DOHH2 (cell line): ENCODE measurements at regions not wholly inside any gene's neighbourhood (a gene's known extent, or its start where the extent isn't known, plus 50 kb on each side); places are given as distances from the start of the nearest gene placed in this dataset.

Experiments
- H3F3A ChIP-seq: fragments of 200-600 bp; sonication (generic), shearing (Covaris generic); 2 replicates; pipeline ENCODE4 v1.6.0; 2016; ENCODE audit warnings: antibody characterized with exemption, mild to moderate bottlenecking; ENCODE audit not compliant: control insufficient read depth, insufficient read depth
- H3K27ac ChIP-seq: fragments of 200-600 bp; sonication (generic); 2 replicates; pipeline ENCODE4 v1.5.1; 2014; ENCODE audit warnings: low read depth, mild to moderate bottlenecking, low read length, moderate library complexity
- H3K27me3 ChIP-seq: fragments of 200-600 bp; sonication (generic); 2 replicates; pipeline ENCODE4 v1.6.1; 2014; ENCODE audit warnings: mild to moderate bottlenecking, low read length, mixed read lengths; ENCODE audit not compliant: control insufficient read depth
- H3K36me3 ChIP-seq: fragments of 200-600 bp; sonication (generic); 2 replicates; pipeline ENCODE4 v1.6.1; 2014; ENCODE audit warnings: mild to moderate bottlenecking, low read length, moderate library complexity, mixed read lengths; ENCODE audit not compliant: control insufficient read depth
- H3K4me1 ChIP-seq: fragments of 200-600 bp; sonication (generic); 2 replicates; pipeline ENCODE4 v1.6.1; 2014; ENCODE audit warnings: mild to moderate bottlenecking, low read length, mixed read lengths; ENCODE audit not compliant: control insufficient read depth
- H3K4me2 ChIP-seq: fragments of 200-600 bp; sonication (generic); 2 replicates; pipeline ENCODE4 v1.6.0; 2014; ENCODE audit warnings: mild to moderate bottlenecking, low read length, moderate library complexity
- H3K4me3 ChIP-seq: fragments of 200-600 bp; sonication (generic); 2 replicates; pipeline ENCODE4 v1.5.1; 2014; ENCODE audit warnings: mild to moderate bottlenecking, low read length, mixed read lengths
- H3K79me2 ChIP-seq: fragments of 200-600 bp; sonication (generic); 2 replicates; pipeline ENCODE4 v1.6.1; 2014; ENCODE audit warnings: mild to moderate bottlenecking, low read length, mixed read lengths; ENCODE audit not compliant: control insufficient read depth
- H3K9me2 ChIP-seq: fragments of 200-600 bp; sonication (generic); replicated peaks from 2 replicates; pipeline ENCODE4 v1.6.1; 2014; ENCODE audit warnings: mild to moderate bottlenecking, low read length, mixed read lengths; ENCODE audit not compliant: control insufficient read depth
- H3K9me3 ChIP-seq: fragments of 200-600 bp; sonication (generic); 2 replicates; pipeline ENCODE4 v1.6.1; 2014; ENCODE audit warnings: antibody characterized with exemption, low read length, mixed read lengths; ENCODE audit not compliant: control insufficient read depth, insufficient read depth
- H4K20me1 ChIP-seq: fragments of 200-600 bp; sonication (generic); 2 replicates; pipeline ENCODE4 v1.6.0; 2014; ENCODE audit warnings: low read depth, mild to moderate bottlenecking, antibody characterized with exemption, low read length, moderate library complexity; ENCODE audit not compliant: control insufficient read depth, insufficient read depth
- EZH2phosphoT487 ChIP-seq: fragments of 200-600 bp; sonication (generic); IDR thresholded peaks from 2 replicates; pipeline ENCODE4 v1.6.1; 2017; ENCODE audit warnings: borderline replicate concordance, mild to moderate bottlenecking, antibody characterized with exemption, low read length, moderate library complexity, mixed read lengths
- TF ChIP-seq, protein P1 (sequence below): fragments of 200-600 bp; sonication (generic); IDR thresholded peaks from one replicate; pipeline ENCODE4 v1.5.1; 2014; ENCODE audit warnings: antibody characterized with exemption, mild to moderate bottlenecking, low read depth, low read length; ENCODE audit not compliant: poor library complexity, severe bottlenecking

DNA sequence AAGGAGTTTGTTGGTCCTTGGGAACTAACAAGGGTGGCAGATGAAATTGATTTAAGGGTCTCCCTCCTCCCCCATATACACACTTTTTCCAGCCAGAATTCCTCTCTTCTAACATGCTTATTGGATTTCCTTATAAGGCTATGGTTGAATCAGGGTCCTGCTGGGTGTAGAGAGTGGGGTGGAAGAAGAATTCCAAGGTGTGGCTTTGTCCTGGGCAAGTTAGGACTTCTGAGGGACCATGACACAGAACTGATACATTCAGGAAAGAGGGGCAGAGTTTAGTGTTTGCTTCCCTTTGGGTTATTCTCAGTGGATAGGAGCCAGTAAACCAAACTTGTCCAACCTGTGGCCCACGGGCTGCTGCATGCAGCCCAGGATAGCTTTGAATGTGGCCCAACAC, 116.5 kb downstream of the SNX18 start:
- no peak overlapping the region for H3K4me3 ChIP-seq
- no peaks in the 10 kb centered on the region for H3K9me2 ChIP-seq
- no peaks in the 10 kb centered on the region for H3K79me2 ChIP-seq
- H3K27ac ChIP-seq = no peak overlapping the region
- no peaks in the 10 kb centered on the region for H4K20me1 ChIP-seq
- H3K36me3 ChIP-seq = no peaks in the 10 kb centered on the region
- no peaks in the 10 kb centered on the region for H3F3A ChIP-seq
- H3K4me1 ChIP-seq = no peaks in the 10 kb centered on the region
- no peak overlapping the region for H3K4me2 ChIP-seq
- TF ChIP-seq EZH2phosphoT487 = no peak
- TF ChIP-seq, protein P1, sequence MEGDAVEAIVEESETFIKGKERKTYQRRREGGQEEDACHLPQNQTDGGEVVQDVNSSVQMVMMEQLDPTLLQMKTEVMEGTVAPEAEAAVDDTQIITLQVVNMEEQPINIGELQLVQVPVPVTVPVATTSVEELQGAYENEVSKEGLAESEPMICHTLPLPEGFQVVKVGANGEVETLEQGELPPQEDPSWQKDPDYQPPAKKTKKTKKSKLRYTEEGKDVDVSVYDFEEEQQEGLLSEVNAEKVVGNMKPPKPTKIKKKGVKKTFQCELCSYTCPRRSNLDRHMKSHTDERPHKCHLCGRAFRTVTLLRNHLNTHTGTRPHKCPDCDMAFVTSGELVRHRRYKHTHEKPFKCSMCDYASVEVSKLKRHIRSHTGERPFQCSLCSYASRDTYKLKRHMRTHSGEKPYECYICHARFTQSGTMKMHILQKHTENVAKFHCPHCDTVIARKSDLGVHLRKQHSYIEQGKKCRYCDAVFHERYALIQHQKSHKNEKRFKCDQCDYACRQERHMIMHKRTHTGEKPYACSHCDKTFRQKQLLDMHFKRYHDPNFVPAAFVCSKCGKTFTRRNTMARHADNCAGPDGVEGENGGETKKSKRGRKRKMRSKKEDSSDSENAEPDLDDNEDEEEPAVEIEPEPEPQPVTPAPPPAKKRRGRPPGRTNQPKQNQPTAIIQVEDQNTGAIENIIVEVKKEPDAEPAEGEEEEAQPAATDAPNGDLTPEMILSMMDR = no peak
- no peaks in the 10 kb centered on the region for H3K9me3 ChIP-seq
- H3K27me3 ChIP-seq = no peaks in the 10 kb centered on the region

DNA sequence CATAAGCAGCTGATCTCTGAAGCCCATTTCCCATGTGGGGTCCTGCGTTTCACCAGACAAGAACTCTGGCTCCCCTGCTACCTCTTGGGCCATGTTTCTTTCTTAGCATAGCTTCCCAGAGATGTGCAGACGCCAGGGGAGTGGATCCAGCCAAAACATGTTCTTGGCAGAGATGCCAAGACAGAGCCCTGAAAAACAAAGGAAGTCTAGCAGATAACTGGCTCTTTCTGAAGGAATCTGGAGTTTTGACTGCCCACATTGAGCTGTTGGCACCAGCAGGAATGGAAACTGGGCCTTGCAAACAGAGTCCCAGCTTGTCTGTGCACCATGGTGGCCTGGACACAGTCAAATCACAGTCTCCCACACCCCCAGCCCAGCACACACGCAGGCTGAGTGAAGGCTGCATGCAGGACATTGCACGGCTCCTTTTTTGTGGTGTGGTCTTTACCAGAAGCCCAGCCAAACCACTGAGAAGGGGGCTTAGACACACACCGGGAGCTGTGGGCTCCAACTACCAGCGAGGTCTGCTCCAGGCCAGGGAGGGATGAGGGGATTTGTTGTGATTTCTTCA, 114.7 kb downstream of the SNX18 start:
- Histone ChIP-seq H3K4me1 (no peaks in the 10 kb centered on the region), H3K4me3 (no peak overlapping the region), H3K27me3 (no peaks in the 10 kb centered on the region), H3K27ac (no peak overlapping the region), H4K20me1 (no peaks in the 10 kb centered on the region), H3K4me2 (no peak overlapping the region), H3K79me2 (no peaks in the 10 kb centered on the region), H3K9me3 (no peaks in the 10 kb centered on the region), H3K36me3 (no peaks in the 10 kb centered on the region), H3K9me2 (no peaks in the 10 kb centered on the region), H3F3A (no peaks in the 10 kb centered on the region)
- TF ChIP-seq, protein P1 = no peak
- no peak for TF ChIP-seq EZH2phosphoT487

DNA sequence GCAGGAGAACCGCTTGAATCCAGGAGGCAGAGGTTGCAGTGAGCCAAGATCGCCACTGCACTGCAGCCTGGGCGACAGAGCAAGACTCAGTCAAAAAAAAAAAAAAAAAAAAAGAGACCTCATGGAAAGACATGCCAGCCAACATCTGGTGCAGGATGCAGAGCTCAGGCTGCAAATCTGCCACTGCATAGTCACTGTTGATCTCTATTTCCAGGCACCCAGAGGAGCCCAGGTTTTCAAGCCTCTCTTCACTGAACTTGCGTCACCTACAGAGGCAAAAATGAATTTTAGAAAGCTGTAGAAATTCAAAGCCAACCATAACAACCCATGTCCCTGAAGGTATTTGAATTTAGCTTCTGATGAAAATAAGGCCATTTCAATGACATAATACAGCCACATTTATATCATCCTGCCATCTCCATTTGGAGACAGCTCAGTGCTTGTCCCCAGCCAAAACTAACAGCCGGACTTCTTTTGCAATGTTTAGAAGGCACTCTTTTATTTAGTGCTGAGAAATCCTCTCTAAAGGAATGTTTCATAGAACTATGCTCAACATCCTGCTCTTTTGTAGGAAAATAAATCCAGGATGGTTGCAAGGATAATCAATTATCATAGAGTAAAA, 113.3 kb downstream of the SNX18 start:
- H3K36me3 ChIP-seq = no peaks in the 10 kb centered on the region
- no peak overlapping the region for H3K27ac ChIP-seq
- H3K4me2 ChIP-seq = no peak overlapping the region
- no peaks in the 10 kb centered on the region for H3K79me2 ChIP-seq
- no peaks in the 10 kb centered on the region for H3F3A ChIP-seq
- TF ChIP-seq, protein P1 = no peak
- no peak for TF ChIP-seq EZH2phosphoT487
- H3K27me3 ChIP-seq = no peaks in the 10 kb centered on the region
- no peaks in the 10 kb centered on the region for H3K9me3 ChIP-seq
- H3K4me3 ChIP-seq = no peak overlapping the region
- H3K4me1 ChIP-seq = no peaks in the 10 kb centered on the region
- H3K9me2 ChIP-seq = no peaks in the 10 kb centered on the region
- no peaks in the 10 kb centered on the region for H4K20me1 ChIP-seq
